ENCODE measurements at regions not wholly inside any gene's neighbourhood (a gene's known extent, or its start where the extent isn't known, plus 50 kb on each side); places are given as distances from the start of the nearest gene placed in this dataset.

DNA sequence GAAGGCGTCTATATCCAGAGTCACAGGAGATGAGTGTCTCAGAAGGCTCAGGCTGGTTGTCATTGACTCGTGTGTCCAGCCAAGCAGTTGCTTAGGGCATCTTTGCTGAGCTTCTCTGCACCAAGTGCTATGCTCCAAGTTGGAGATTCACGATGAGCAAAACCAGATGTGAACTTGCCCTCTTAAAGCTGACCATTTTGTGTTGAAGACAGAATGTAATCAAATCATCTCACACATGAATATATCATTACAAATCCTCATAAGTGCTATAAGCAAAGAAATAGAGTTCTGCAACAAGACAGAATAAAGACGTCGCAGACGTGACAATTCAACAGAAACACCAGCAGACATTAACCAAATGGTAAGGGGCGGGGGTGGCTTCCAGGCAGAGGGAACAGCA, 103.9 kb downstream of the ALDH8A1 start:
- TF ChIP-seq CTCF (IDR thresholded peaks at IDR 0.05) = no peak
- TF ChIP-seq POLR2A (IDR thresholded peaks at IDR 0.05) = no peak
